Cardiac muscle cell (in vitro differentiated cells and primary cell): ENCODE measurements at regions not wholly inside any gene's neighbourhood (a gene's known extent, or its start where the extent isn't known, plus 50 kb on each side); places are given as distances from the start of the nearest gene placed in this dataset.

Experiments
- DNase-seq, 2 donors: peaks; one replicate each; pipeline versions ENCODE4 v3.0.0 to v3.0.0-alpha.2; 2010 to 2017; ENCODE audit warnings: low read depth in 1 of 2, low spot score in 1 of 2
- H3K27ac ChIP-seq: fragments of 200-600 bp; sonication (generic); 2 replicates; pipeline ENCODE4 v1.5.1; 2016
- H3K27me3 ChIP-seq: fragments of 200-600 bp; sonication (generic); 2 replicates; pipeline ENCODE4 v1.6.0; 2016; ENCODE audit warnings: control low read depth
- H3K36me3 ChIP-seq: fragments of 200-600 bp; sonication (generic); 2 replicates; pipeline ENCODE4 v1.5.1; 2016; ENCODE audit warnings: control low read depth
- H3K4me1 ChIP-seq: fragments of 200-600 bp; sonication (generic); 2 replicates; pipeline ENCODE4 v1.8.1; 2017; ENCODE audit warnings: low read depth, mild to moderate bottlenecking, mixed run types
- H3K4me3 ChIP-seq: fragments of 200-600 bp; sonication (generic); 2 replicates; pipeline ENCODE4 v1.5.1; 2016; ENCODE audit warnings: mild to moderate bottlenecking
- H3K9me3 ChIP-seq: fragments of 200-600 bp; sonication (generic); 2 replicates; pipeline ENCODE4 v1.5.1; 2017; ENCODE audit warnings: low read depth, mild to moderate bottlenecking, control low read depth
- CTCF ChIP-seq: IDR thresholded peaks from 2 replicates; pipeline ENCODE4 v1.5.1; 2012; ENCODE audit warnings: low read depth, mild to moderate bottlenecking, low read length

GRCh38 chr11:92623055-92623454 is 346.4 kb upstream of the MTNR1B start:
- Histone ChIP-seq H3K27ac (no peak overlapping the region), H3K27me3 (no peaks in the 10 kb centered on the region), H3K4me3 (no peak overlapping the region), H3K9me3 (no peaks in the 10 kb centered on the region), H3K4me1 (no peaks in the 10 kb centered on the region), H3K36me3 (no peaks in the 10 kb centered on the region)
- no peak for TF ChIP-seq CTCF
- DNase-seq = no peak

GRCh38 chr11:92625894-92626293 is 343.6 kb upstream of the MTNR1B start:
- no peak for TF ChIP-seq CTCF
- DNase-seq = no peak
- Histone ChIP-seq H3K4me1 (no peaks in the 10 kb centered on the region), H3K4me3 (no peak overlapping the region), H3K9me3 (no peaks in the 10 kb centered on the region), H3K27ac (no peak overlapping the region), H3K27me3 (no peaks in the 10 kb centered on the region), H3K36me3 (no peaks in the 10 kb centered on the region)

DNA sequence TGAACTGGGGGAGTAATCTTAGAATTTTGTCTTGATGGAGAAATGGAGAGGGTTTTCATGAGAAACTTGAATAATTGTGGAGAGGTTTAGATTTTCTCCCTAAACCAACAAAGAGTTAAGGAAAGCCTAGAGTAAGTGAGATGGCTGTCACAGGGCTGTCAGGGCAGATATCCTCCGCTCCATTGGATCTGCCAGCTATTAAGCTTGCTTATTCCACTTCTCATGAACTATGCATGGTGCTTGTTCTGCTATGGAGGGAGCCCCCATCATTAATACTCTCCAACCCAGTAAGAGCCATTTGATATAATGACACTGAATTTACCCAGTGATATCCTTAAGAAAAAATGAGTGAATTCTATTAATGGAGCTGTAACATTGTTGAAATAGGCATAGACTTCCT is 342.8 kb upstream of the MTNR1B start:
- no peak for TF ChIP-seq CTCF
- Histone ChIP-seq H3K4me1 (no peaks in the 10 kb centered on the region), H3K36me3 (no peaks in the 10 kb centered on the region), H3K9me3 (no peaks in the 10 kb centered on the region), H3K27ac (no peak overlapping the region), H3K27me3 (no peaks in the 10 kb centered on the region), H3K4me3 (no peak overlapping the region)
- DNase-seq = no peak

DNA sequence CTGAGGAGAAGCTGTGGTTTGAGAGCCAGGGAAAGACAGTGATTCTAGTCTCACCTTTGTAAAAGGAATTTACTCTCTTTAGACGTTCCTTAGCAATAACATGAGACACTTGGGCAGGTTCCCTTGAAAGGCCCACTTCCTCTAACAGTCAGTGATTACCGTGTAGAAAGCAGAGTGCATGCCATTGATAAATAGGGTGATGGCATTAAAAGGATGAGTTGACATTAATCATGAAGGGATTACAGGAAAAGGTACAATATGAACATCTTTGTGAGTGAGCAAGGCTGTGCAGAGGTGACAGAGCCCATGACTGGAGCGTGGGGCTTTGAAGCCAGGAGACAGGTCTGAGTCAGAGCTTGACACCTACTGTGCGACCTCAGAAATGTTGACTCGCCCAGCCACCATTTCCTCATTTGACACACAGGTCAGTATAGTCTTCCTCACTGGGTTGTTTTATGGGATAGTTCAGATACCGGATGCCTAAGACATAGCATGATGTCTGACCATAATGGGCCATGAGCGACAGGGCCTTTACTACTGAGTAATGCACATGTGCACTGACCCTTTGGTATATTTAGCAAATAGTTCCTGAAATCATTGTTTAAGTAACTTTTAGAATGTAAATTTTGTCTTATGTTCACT is 341.7 kb upstream of the MTNR1B start:
- H3K9me3 ChIP-seq = no peaks in the 10 kb centered on the region
- H3K4me3 ChIP-seq = no peak overlapping the region
- DNase-seq = no peak
- no peaks in the 10 kb centered on the region for H3K27me3 ChIP-seq
- H3K4me1 ChIP-seq = no peaks in the 10 kb centered on the region
- no peaks in the 10 kb centered on the region for H3K36me3 ChIP-seq
- no peak for TF ChIP-seq CTCF
- H3K27ac ChIP-seq = no peak overlapping the region

DNA sequence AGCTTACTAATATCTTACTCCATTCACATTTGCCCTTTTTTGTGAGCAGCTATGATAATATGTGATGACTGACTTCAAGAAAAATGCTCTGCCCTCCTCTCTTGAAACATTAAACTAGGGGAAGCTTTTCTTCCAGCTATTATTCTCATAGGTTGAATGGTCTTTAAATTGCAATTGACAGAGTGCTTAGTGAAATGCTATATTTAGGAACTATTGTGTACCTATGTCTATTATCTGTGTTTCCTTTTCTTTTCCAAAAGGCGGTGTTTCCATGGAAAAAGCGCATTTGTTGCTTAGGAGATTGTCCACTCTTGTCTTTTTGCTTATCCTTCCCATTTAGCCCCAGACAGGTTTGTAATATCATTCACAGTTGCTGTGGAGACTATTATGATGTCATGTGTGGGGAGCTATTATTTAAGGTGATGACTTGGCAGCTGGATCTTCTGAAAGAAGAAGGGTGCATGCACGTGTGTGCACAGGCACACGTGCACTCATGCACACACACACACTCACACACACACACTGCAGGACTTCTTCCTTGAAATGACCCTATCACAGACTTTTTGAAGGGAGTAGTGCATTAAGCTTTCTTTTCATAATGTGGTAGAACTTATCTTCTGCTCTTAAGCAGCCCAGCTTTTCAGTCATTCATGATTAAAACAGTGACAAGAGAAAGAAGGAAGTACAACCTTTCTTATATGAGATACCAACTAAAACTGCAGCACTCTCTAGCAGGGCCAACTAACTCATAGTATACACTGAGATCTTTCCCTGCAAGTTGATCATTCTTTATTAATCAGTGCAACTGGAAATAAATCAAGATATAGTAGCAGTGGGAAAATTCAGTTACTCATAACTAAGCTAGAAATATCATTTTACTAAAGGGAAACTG is 340.8 kb upstream of the MTNR1B start:
- Histone ChIP-seq H3K4me3 (no peak overlapping the region), H3K4me1 (no peaks in the 10 kb centered on the region), H3K27ac (no peak overlapping the region), H3K36me3 (no peaks in the 10 kb centered on the region), H3K27me3 (no peaks in the 10 kb centered on the region), H3K9me3 (no peaks in the 10 kb centered on the region)
- TF ChIP-seq CTCF = no peak
- DNase-seq = no peak
